Brain microvascular endothelial cell (primary cell): ENCODE measurements at regions not wholly inside any gene's neighbourhood (a gene's known extent, or its start where the extent isn't known, plus 50 kb on each side); places are given as distances from the start of the nearest gene placed in this dataset.
A peak's percentile ranks its signal among the peaks of the same experiment; 100 is the strongest.

ENCODE experiments used
- DNase-seq: peaks from one replicate; pipeline ENCODE4 v3.0.0-alpha.2; 2020
- H3K27ac ChIP-seq: fragments of 250-450 bp; sonication (Bioruptor Pico); 2 replicates; pipeline ENCODE4 v1.5.1; 2020; ENCODE audit warnings: mild to moderate bottlenecking, moderate library complexity
- H3K27me3 ChIP-seq: fragments of 250-450 bp; sonication (Bioruptor Pico); replicated peaks from 2 replicates; pipeline ENCODE4 v1.5.1; 2020; ENCODE audit warnings: mild to moderate bottlenecking
- H3K36me3 ChIP-seq: fragments of 250-450 bp; sonication (Bioruptor Pico); replicated peaks from 2 replicates; pipeline ENCODE4 v1.5.1; 2020; ENCODE audit warnings: mild to moderate bottlenecking
- H3K4me3 ChIP-seq: 2 replicates; pipeline ENCODE4 v1.5.1; 2011; ENCODE audit warnings: low read depth, mild to moderate bottlenecking, control low read depth, low read length, moderate library complexity
- in situ Hi-C: cut with HindIII; loops from 2 replicates; pipeline ENCODE4 v1.10.0; 2017; ENCODE audit warnings: low sequenced_read_pairs, low pct_ligation_motif_present
- TF ChIP-seq, protein P1 (sequence below): IDR thresholded peaks from 2 replicates; pipeline ENCODE4 v1.5.1; 2011; ENCODE audit warnings: low read depth, mild to moderate bottlenecking, moderate library complexity, low read length, control low read depth, inconsistent platforms; ENCODE audit errors: missing control alignments

DNA sequence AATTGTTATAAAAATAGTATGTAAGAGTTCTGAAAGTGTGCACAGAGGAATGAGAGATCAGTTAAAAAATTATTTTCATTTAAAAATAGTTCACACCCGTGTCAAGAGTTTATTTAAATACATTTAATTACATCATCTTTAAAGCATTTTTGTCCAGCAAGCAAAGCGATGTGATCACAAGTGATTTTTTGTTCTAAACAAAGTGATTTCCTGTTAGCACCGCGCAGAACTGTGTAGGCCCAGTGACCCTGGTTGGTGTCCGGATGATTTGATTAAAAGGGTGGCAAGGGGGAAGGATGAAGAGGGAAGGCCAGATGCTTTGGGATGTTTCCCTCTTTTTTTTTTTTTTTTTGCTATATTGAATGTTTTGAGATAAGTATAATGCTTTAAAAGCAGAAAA lies 227.8 kb upstream of the PITRM1 start:
- H3K36me3 ChIP-seq = no peaks in the 10 kb centered on the region
- TF ChIP-seq, protein P1, sequence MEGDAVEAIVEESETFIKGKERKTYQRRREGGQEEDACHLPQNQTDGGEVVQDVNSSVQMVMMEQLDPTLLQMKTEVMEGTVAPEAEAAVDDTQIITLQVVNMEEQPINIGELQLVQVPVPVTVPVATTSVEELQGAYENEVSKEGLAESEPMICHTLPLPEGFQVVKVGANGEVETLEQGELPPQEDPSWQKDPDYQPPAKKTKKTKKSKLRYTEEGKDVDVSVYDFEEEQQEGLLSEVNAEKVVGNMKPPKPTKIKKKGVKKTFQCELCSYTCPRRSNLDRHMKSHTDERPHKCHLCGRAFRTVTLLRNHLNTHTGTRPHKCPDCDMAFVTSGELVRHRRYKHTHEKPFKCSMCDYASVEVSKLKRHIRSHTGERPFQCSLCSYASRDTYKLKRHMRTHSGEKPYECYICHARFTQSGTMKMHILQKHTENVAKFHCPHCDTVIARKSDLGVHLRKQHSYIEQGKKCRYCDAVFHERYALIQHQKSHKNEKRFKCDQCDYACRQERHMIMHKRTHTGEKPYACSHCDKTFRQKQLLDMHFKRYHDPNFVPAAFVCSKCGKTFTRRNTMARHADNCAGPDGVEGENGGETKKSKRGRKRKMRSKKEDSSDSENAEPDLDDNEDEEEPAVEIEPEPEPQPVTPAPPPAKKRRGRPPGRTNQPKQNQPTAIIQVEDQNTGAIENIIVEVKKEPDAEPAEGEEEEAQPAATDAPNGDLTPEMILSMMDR = no peak
- no peaks in the 10 kb centered on the region for H3K27me3 ChIP-seq
- H3K4me3 ChIP-seq = no peak overlapping the region
- DNase-seq = peak; percentile 28
- H3K27ac ChIP-seq = no peak overlapping the region
- in situ Hi-C loops = no loop called here

DNA sequence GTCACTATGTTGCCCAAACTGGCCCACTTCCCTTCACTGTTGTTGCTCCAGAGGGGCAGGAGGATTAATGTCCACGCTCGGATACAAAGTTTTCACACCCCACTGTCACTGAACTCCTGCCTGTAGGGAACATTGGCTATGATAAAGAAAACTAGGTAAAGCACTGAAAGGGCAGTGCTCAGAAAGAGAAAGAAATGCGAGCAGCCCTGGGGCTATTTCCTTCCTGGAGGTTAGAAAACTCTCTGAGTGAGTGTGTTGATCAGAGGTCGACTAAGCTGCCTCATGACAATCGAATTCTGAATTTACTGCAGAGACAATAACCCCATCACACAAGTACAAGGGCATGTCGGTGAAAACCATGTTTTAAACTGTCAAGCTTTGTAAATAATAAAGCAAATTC lies 227.2 kb upstream of the PITRM1 start:
- in situ Hi-C loops = no loop called here
- Histone ChIP-seq H3K27me3 (no peaks in the 10 kb centered on the region), H3K27ac (no peak overlapping the region), H3K4me3 (no peak overlapping the region), H3K36me3 (no peaks in the 10 kb centered on the region)
- DNase-seq = no peak
- TF ChIP-seq, protein P1 = no peak

DNA sequence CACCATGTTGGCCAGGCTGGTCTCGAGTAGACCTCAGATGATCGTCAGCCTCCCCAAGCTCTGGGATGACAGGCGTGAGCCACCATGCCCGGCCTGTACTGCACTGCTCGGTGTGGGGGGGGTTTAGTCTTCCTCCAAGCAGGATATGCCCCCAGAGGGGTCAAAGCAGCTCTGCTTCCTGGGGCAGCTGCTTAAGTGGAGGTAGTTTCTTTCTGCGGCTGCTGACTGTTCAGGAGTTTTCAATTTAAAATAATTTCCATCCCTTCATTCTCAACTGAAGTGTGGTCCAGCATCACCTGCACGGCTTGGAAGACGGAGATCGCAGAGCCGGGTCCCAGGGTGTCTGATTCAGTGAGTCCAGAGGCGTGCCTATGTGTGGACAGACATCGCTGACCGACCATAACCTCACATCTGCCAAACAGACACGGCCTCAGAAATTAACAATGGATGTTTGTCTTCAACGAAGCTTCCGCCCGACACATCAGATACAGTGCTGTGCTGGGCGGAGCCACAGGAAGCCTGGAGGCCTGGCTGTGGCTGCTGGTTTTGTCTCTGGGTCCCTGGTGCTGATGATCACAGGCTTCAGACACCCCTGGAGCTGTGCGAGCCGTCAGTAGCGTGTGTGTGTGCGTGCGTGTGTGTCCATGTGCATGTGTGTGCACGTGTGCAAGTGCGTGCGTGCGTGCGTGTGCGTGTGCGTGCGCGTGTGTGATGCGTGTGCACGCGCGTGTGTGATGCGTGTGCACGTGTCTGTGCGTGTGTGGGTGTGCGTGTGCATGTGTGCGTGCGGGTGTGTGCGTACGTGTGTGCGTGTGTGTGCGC lies 226.5 kb upstream of the PITRM1 start:
- in situ Hi-C loops = no loop called here

DNA sequence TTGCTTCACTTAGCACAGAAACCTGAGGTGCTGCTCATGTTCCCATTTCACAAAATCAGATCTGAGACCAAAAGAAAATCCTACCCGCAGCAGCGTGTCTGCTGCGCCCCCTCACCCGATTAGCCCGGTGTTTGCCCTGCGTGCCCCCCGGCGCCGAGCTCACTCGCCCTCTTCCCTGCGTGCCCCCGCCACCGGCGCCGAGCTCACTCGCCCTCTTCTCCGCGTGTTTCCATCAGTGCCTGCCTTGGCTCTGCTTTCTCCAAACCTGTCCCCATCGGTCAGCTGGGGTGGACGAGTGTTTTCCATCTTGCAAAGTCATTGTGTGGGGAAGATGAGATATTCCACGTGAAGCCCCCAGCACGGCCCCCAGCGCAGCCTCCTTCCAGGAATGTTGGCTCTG lies 225.3 kb upstream of the PITRM1 start:
- Histone ChIP-seq H3K27me3 (no peaks in the 10 kb centered on the region), H3K36me3 (no peaks in the 10 kb centered on the region), H3K4me3 (no peak overlapping the region), H3K27ac (no peak overlapping the region)
- DNase-seq = no peak
- in situ Hi-C loops = no loop called here
- TF ChIP-seq, protein P1 = no peak

More for the DNA sequence above, 226.5 kb upstream of the PITRM1 start:
- TF ChIP-seq, protein P1 = no peak
- Histone ChIP-seq H3K27ac (no peak overlapping the region), H3K4me3 (no peak overlapping the region), H3K27me3 (no peaks in the 10 kb centered on the region), H3K36me3 (no peaks in the 10 kb centered on the region)
- no peak for DNase-seq

DNA sequence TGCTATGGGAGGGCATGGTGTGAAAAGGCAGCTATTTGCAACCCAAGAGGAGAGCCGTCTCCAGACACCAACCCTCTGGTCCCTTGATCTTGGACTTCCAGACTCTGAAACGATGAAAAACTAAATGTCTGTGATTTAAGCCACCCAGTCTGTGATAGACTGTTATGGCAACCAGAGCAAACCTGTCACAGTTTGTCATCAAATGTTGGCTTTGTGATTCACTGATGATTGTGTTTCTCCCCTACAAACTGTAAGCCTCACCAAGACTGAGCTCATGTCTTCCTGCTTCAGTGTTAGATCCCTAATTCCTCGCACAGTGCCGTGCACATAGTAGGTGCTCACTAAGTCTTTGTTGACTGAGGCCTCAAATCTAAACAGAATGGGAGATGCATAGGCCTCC lies 224.6 kb upstream of the PITRM1 start:
- DNase-seq = peak; percentile 50

More for the DNA sequence above, 224.6 kb upstream of the PITRM1 start:
- no peak overlapping the region for H3K27ac ChIP-seq
- H3K27me3 ChIP-seq = no peaks in the 10 kb centered on the region
- TF ChIP-seq, protein P1 = no peak
- no peaks in the 10 kb centered on the region for H3K36me3 ChIP-seq
- in situ Hi-C loops = no loop called here
- H3K4me3 ChIP-seq = no peak overlapping the region
